Ecto neural progenitor cell (in vitro differentiated cells): ENCODE measurements at regions not wholly inside any gene's neighbourhood (a gene's known extent, or its start where the extent isn't known, plus 50 kb on each side); places are given as distances from the start of the nearest gene placed in this dataset.

Experiments
- DNase-seq: peaks from one replicate; pipeline ENCODE4 v3.0.0-alpha.2; 2018; ENCODE audit warnings: low spot score

GRCh38 chr1:114314098-114314497, 160.4 kb upstream of the SYT6 start:
- no peak for DNase-seq

GRCh38 chr1:114310695-114311271, 157.1 kb upstream of the SYT6 start:
- no peak for DNase-seq

GRCh38 chr1:114302821-114303220, 149.2 kb upstream of the SYT6 start:
- DNase-seq, result no peak

- no peak for DNase-seq
These were observed 145.8 kb upstream of the SYT6 start for GRCh38 chr1:114299331-114299975.

GRCh38 chr1:114298008-114298407, 144.3 kb upstream of the SYT6 start:
- DNase-seq, result no peak

DNA sequence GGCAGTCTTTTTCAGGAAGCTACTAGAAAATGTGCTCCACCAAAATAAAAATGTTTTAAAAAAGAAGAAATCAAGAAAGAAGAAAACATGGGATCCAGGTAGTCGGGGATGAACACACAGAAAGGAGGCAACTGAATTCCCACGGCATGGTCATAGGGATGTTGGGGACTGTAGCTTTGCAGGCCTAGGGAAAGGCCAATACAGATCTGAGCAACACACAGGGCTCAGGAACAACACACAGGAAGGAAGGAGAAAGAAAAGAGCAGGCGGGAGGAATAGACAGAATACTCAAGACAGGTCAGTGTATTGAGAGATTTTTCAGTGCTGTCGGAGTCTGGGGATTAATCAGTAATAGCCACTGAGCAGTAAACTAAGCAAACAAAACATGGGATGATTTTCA, 142.7 kb upstream of the SYT6 start:
- DNase-seq, result no peak

DNA sequence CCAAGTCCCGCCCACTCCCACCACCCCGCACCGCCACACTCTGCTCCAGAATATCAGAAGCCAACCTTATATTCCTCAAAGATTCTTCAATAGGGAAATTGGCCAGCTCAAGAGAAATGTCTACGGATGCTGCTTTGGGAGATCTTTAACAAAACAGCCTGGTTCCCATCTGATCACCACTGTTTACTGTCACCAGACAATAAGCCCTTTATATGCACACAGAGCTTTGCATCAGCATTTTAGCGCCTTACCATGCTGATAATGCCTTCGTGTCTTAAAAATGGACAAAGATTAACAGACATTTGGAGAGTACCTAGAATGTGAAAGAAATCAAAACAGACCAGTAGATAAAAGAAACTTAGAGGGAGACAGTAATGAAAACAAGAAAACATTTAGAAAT, 141.7 kb upstream of the SYT6 start:
- no peak for DNase-seq

DNA sequence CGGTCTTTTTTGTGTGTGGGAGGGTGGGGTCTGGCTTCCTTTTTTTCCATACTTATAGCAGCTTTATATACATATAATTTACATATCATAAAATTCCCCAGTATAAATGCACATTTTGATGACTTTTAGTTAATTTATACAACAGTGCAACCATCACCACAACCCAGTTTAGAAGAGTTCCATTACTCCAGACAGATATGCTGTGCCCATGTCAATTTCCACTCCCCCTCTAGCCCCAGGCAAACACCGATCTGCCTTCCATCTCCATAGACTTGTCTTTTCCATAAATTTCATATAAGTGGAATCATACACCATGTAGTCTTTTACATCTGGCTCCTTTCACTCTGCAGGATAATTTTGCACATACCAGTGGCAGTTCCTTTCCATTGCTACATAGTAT, 139.2 kb upstream of the SYT6 start:
- DNase-seq, result no peak

DNA sequence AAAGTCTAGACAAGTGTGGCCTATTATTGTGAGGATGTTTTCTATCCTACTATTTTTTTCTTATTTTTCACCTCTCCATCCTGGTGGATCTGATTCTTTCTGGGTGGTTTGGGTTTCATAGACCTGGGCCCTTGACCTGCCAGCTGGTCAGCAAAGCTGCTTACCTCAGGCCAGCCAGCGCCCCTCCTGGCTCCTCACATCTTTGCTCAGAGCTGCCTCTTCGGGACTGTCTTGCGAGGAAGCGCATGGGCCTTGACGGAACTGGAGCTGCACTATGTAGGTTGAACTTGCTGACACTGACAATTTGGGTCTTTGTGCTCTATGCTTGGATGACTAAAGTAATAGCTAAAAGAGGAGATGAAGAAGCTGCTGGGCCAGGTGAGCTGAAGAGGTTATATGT, 138.5 kb upstream of the SYT6 start:
- no peak for DNase-seq

- no peak for DNase-seq
These were observed 137.1 kb upstream of the SYT6 start for GRCh38 chr1:114290776-114291175.

DNA sequence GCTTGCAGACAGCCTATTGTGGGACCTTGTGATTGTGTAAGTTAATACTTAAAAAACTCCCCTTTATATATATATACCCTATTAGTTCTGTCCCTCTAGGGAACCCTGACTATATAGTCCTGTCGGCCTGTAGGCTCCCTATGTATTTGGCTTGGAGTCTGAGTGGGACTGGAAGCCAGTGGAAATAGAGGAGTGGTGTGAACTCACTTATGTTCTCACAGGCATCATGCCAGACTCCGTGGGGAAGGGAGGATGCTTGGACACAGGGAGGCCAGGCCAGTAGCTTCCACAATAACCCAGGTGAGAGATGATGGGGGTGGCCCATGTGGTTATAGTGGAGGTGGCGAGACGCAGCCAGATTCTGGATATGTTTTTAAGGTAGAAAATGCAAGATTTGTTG, 136.7 kb upstream of the SYT6 start:
- DNase-seq, result no peak

GRCh38 chr1:114289824-114290223, 136.2 kb upstream of the SYT6 start:
- no peak for DNase-seq

DNA sequence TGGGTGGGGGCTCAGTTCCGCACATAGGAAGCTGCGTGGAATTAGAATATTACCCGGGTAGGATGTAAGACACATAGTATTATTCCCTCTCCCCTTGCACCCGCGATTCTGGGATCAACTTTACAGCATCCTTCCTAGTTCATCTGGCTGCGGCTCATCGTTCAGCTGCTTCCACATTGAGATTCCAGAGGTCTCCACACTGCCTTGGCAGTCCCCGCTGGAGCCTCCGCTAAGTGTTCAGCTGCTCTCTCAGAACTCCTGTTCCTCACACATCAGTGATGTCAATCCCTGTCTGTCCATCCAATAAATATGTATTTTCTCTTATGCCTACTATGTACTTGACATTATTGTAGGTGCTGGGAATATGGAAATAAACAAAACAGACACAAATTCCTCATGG, 135.6 kb upstream of the SYT6 start:
- DNase-seq, result no peak

DNA sequence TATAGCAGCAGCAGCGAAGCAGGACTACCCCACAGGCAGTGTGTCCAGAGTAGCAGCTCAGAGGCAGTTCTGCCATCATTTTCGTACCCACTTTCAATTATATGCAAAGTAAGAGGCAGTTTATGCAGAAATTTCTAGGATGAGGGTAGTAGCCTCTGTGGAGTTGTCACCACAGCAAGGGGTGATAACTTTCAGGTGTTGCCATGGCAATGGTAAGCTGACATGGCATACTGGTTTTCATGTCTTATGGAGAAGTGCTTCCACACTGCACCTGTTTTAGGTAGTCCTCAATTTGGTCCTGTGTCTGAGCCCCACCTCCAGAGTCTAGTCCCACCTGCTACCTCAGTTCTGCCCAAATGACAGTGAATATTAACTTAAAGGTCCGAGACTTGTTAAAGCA, 133.3 kb upstream of the SYT6 start:
- DNase-seq, result no peak

- no peak for DNase-seq
These were observed 132.5 kb upstream of the SYT6 start for GRCh38 chr1:114286179-114286578.

GRCh38 chr1:114282751-114283403, 129.2 kb upstream of the SYT6 start:
- DNase-seq, result peak; percentile 86

DNA sequence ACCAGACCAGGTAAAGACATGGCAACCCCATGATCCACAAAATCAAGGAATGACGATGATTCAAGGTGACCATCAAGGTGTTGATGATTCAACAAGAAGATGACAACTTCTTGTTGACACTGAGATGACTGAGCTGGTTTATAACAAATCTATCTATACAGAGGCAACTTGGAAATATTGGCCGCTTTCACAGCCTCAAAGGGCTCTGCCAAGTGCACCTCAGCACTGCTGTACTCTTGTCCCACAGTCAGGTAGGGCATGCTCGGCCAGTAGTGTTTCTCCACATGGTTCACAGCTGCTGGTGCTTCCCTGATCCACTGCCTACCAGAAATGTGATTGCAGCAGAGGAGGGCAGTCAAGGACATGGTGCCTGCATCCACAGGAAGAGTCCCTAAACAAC, 125.2 kb upstream of the SYT6 start:
- no peak for DNase-seq

DNA sequence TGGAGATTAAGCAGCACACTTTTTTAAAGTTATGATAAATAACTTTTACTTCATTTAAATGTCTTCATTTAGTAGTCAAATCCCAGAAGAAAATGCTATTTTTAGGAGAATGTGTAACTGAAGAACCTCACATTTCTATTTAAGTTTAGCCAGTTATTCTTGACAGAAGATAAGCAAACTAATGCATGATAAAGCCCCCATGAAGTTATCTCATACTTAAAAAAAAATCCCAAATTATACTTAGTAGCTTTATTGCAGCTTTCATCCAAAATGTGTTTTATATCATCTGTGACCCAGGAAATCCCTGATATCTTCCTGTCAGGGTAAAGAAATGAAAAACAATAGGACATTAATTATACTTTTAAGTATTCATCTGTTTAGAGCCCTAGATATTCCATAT, 124.8 kb upstream of the SYT6 start:
- no peak for DNase-seq

- peak; percentile 26 for DNase-seq
These were observed 121.1 kb upstream of the SYT6 start for GRCh38 chr1:114274621-114275317.

DNA sequence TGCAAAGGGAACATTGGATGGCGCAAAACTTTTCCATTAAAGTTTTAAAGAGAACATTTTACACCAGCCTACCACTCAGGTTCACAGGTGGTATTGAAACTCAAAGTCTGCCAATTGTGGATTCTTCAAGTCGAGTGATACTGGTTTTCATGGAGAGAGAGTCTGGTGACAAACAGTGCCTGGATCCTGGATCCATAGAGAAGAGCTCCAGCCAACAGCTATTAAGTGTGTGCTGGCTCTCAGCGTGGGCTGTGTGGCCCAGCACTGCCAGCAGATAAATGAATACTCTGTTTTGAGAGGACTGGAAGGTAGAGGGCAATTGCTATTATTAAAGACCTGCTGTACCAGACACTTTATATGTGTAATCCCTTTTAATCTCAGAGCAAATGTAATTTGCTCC, 118.9 kb upstream of the SYT6 start:
- DNase-seq, result peak; percentile 14

DNA sequence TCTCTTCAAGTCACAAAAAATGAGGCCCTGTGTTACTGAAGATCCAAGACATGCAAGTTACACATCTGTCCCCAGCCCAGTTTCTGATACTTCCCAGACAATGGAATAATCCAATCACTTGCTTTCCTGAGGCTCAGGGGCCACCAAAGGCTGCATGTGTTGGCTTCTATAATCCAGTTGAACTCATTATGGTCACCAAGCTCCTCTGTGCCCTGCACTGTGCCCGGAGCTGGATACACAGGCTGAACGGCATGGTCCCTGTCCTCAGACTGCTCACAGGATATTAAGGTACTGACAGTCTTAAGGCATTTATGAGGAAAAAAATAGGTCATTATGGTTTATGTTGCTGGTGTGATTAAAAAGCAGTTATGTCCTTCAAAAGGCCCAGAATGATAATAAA, 117.0 kb upstream of the SYT6 start:
- no peak for DNase-seq

- no peak for DNase-seq
These were observed 116.6 kb upstream of the SYT6 start for GRCh38 chr1:114270282-114270681.

DNA sequence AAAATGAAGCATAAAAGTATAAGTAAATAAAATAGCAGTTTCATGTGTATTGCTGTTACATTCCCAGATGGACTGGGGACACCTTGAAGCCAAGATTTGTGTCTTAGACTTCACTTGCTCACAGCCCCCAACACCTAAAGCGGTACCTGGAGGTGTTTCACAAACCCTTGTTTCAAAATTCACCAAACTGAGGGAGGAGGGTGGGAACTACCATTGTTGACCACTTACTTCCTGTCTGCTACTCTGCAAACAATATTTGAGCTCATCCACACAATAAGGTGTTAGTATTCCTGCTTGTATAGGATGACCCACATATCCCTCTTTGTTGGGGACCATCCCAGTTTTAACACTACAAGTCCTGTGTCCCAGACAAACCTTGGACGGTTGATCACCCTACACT, 115.9 kb upstream of the SYT6 start:
- no peak for DNase-seq
